HG03457 (cell line): ENCODE measurements at regions not wholly inside any gene's neighbourhood (a gene's known extent, or its start where the extent isn't known, plus 50 kb on each side); places are given as distances from the start of the nearest gene placed in this dataset.
"Not testable (repeated sequence)": the region's sequence is repeated elsewhere in the genome, so short reads cannot be mapped to it uniquely, and the experiment has no call there.

Source experiments
- ATAC-seq: cut with Tn5 transposase; IDR thresholded peaks from one replicate; pipeline ENCODE4 v1.9.1; 2021; ENCODE audit warnings: moderate number of reproducible peaks; ENCODE audit not compliant: unreplicated experiment

DNA sequence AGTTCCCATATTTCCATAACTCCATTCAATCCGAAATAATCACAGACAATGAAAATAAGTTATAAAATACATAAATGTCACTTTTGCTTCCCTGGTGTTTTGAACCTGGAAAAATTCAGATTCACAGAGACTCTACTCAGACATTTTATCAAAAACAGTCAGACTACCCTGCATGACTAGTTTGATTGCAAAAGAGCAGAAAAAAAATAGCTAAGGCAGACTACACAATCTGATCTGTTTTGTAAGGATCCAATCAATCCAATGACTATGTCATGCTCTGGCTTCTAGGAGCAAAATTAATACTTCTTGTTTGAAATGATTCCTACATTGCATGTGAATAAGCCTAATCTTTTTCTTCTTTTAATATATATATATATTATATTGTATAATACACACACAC, 1262.6 kb downstream of the EFNA5 start:
- no peak for ATAC-seq

DNA sequence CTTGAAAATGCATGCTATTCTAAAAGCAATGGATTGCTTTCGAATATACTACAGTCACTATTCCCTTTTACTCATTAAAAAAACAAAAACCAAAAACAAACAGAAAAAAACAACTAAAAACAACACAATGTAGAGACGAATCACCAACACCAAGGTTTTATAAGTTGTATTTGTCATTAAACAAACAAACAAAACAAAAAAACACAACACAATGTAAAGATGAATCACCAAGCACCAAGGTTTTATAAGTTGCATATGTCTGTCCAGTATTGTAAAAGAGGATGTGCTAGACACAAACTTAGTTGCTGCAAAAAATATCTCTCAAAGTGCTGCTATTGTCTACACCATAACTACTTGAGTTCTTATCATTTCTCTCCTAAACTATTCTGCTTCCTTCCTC, 1269.2 kb downstream of the EFNA5 start:
- ATAC-seq, result no peak

DNA sequence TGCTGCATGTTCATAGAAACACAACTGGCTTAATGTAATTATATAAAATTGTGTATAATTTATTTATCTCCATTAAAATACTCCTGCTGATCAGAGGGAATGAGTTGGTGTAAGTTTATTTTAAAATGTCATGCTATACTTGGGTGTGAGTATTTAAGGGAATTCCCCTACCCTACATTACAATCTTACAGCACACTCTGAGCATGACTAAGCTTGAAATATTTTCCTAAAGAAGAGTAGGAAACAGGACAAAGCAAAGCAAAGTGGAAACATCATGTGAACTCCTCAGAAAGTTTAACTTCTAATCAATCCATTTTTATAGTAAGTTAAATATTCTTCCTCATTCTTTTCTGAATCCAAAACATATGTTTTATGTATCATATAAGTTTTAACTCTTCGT, 1271.3 kb downstream of the EFNA5 start:
- ATAC-seq, result no peak

DNA sequence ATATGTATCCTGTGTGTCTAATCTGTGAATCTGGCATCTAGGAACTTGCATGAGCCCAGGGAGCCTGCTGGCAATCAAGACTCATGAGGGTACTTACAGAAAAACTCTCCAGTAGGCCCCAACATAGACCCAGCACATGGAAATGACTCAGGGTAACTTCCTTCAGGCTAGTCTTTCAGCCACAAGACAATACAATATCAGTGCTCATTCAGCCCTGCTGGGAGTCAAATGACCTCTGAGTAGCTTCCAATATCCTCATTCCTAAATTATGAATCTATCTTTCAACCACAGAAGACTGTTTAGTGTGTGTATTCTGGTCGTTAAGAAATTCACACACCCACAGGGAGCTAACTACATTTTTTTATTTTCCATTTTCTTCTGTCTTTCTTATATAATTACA, 1273.0 kb downstream of the EFNA5 start:
- no peak for ATAC-seq

DNA sequence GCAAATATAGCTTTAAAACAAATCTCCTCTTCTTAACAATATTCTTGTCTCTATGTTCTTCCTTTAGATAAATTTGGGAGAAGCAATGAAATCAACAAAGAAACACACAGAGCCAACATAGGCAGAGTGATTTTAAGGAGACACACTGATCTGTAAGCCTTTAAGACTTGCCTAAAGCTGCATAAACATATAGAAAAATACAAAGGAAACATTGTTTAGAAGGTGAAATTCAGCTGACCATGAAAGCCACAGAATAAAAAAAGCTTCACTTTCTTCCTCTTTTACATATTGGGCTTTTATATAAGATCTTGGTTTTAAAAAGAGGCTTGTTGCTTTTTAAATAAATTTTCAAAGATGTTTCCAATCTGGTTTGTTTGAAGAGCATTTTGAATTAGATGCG, 1277.5 kb downstream of the EFNA5 start:
- ATAC-seq, result no peak

DNA sequence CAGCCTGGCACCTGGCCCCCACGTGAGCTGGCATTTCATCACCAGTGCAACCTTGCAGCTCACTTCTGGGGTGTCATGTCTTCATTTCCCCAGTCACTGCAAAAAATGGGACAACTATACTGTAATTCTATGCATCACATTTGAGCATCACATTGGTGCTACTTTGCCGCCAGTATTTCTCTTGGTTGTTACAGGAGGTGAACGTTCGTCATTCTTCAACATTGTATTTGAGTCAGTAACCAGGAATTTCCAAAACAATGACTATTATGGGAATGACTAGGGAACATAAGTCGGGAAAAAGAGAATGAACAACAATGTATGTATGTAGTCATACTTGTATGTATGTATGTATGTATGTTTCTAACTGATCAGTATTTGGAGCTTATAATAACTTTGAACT, 1278.0 kb downstream of the EFNA5 start:
- ATAC-seq, result no peak

DNA sequence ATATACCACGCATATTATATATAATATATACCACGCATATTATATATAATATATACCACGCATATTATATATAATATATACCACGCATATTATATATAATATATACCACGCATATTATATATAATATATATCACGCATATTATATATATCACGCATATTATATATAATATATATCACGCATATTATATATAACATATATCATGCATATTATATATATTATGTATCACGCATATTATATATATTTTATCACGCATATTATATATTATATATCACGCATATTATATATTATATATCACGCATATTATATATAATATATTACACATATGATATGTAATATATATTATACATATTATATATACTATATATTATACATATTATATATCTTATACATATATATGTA, 1283.0 kb downstream of the EFNA5 start:
- ATAC-seq, result not testable (repeated sequence)

DNA sequence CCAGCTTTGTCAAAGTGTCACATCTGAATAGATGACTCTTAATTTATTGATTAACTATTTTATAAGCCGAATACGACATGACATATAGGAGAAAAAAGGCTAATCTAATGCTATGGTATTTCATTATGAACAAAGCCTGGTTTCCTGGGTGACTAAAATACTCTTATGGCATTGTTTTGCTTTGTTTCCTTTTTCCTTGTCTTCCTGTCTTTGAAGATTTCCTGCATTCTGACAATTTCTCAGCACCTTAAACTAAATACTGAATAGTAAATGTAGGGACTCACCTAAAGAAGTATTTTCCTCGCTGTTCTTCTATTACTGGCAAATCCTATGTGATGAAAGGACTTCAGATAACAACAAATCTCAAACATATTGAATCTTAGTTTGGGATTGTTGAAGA, 1284.5 kb downstream of the EFNA5 start:
- no peak for ATAC-seq

DNA sequence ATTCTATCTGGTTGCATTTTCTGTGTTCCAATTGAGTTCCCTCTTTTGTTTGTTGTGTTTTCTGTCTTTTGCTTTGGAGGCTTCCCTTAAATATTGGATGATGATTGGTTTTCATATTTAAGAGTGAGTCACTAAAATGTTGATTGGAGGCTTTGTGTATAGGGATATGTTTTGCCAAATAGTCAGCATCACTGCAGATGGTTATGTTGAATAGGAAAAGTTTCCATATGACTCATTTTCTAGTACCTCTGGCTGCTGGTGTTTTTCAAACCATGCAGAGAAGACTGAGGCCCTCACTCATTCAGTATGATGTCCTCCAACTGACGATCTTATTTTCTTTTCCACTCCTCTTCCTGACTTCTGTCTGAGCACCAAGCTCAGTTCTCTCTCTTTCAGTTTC, 1290.0 kb downstream of the EFNA5 start:
- ATAC-seq, result no peak

DNA sequence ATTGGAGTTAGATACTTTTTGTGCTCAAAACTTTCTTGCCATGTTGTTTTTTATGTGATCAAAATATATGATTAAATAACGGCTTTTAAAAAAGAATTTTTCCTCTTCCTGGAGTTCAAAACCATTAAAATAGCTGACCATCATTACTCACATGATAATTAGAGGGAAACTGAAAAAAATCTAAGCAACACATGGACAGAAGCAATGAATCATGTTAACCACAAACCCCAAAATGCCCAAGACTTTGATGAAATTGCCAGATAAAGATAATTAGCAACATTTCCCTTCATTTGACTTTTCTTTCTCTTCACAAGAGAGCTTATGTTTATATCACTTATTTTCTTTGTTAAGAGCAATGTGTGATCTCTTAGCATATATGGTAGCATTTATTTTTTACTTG, 1294.2 kb downstream of the EFNA5 start:
- ATAC-seq, result no peak

DNA sequence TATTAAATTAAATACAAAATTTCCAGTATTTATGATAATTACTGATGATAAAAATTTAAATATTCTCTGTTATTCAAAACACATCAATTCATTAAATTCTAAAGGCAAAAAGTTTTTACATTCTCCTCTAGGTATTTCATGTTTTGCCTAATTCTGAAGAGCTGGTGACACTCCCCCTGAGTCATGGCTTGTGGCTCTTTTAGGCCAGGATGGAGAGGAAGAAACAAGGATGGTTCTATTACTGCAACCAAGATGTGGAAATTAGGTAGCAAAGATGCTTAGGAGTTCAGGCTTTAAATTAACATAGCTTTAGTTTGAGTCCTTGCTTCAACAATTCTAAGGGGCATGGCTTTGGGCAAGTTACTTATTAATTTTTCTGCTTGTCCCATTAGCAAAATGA, 1295.8 kb downstream of the EFNA5 start:
- no peak for ATAC-seq

DNA sequence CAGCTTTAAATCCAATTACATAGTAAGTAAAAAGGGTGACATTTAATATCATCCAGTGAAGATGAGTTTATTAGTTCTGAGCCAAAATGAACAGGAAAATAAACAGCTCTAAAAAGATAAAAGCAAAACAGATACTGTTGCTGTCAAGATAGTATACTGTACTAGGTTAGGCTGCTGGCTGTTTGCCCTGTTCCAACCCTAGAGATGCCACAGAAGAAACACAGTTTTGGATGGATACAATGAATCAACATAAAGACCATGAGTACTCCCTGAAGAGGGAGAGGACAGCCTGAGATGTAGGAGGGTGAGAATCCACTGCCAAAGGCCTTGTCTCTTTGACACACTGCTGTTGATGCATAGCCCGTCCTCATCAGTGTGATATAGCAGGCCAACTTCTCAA, 1302.7 kb downstream of the EFNA5 start:
- no peak for ATAC-seq

DNA sequence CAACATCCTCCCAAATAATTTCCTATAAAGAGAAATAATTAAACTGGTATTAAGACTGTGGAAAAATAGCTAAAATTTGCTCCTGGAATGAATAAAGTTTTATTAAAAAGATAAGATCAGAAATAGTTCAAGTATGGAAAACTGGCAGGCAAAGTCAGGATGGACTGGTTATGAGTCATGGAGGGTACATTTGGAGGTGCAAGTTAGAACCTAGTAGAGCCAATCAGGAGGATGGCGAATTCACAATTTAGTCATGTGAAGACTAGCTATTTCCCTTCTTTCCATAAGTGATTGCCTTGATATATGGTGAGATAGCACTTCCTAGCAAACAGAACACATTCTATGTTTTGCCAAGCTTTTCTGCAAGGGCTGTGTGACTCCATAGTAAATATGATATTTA, 1303.5 kb downstream of the EFNA5 start:
- ATAC-seq, result no peak

DNA sequence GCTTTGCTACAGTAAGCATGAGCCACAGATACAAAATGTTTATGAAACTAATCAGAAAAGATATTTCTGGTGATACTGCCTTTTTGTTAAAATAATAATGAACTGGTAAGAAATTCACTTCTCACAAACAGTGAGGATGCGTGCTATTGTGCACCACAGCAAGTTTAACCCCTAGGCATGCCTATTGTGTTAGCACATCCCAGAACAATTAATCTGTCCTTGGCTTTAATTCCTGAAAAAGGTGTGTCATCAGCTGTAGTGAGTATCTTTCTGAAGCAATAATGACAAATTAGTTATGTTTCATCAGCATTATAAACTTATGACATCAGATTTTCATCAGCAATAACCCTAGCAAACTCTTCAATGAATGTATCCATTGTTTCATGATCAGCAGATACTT, 1307.2 kb downstream of the EFNA5 start:
- ATAC-seq, result no peak

DNA sequence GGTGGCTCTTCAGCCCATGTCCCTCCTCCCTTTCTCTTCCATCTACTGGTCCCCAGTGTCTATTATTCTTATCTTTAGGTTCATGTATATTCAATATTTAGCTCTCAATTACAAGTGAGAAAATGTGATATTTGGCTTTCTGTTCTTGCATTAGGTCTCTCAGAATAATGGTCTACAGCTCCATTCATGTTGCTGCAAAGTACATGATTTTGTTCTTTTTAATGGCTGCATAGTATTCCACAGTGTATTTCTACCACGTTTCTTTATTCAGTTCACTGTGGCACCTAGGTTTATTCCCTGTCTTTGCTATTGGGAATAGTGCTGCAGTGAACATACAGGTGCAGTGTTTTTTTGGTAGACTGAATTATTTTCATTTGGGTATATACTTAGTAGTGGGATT, 1308.8 kb downstream of the EFNA5 start:
- no peak for ATAC-seq

DNA sequence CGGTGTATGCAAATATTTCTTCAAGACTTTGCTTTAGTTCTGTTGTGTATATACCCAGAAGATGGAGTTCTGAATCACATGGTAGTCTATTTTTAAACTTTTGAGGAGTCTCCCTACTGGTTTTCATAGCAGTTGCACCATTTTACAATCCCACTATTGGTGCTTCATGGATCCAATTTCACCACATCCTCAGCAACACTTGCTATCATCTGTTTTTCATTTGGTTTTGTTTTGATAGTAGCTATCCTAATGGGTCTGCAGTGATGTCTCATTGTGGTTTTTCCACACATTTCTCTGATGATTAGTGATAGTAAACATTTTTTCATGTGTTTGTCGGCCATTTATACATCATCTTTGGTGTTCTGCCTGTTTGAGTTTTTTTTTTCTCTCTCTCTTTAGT, 1339.3 kb downstream of the EFNA5 start:
- no peak for ATAC-seq

DNA sequence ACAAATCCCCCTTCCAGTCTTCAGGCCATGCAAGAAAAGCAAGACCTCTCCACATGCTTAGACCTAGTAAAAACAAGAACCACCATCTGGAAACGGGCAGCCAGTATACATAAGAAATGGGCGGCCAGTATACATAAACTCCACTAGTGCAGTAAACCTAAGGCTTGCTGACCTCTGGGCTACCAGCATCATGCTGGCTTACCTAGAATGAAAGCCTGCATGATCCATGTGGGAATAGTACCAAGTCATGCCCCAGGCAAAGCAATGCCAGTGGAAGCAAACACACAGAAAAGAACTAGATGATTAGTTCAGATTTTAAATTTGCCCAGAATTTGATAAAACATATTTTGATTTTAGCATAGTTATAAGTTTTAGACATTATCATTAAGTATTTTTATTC, 1346.4 kb downstream of the EFNA5 start:
- ATAC-seq, result no peak

DNA sequence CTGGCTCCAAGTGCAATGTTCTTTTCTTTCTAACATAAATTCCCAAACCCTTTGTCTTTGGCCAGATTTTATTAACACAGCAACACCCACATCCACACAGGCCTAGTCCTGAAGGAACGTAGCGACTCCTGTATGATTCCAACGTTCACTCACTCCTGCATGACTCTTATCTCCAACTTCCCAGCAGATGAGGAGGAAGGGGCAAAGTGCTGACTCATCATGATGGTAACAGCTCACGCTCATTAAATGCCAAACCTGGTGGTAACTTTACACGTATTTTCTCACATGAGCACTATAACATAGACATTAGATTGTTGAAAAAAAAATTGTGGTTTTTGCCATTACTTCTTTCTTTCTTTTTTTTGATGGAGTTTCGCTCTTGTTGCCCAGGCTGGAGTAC, 1349.5 kb downstream of the EFNA5 start:
- ATAC-seq, result no peak

DNA sequence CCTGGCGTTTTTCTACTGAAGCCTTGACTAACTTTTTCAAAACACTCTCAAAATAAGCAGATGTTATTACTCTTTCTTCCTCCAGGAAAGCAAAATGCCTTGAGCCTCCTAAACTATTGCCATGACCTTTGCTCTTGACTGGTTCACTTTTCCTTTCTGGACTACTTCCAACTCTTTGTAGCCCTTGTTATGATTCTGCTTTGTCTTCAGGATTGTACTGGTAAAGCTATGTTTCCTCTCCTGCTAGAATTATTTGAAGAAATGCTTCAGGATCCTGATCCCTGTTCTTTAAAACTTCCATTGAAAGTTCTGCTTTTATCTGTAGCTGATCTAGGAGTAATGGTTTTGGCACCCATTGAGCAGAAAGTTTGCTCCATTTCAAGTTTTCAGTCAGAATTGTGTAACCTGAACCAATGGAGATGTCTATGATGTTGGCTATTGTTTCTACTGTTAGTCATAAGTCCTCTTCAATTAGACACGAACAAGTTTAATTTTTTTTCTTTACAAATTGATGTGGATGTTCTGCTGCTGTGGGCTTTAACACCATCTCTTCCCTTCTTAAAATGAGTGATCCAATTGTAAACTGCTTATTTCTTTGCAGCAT, 1356.4 kb downstream of the EFNA5 start:
- ATAC-seq, result no peak

DNA sequence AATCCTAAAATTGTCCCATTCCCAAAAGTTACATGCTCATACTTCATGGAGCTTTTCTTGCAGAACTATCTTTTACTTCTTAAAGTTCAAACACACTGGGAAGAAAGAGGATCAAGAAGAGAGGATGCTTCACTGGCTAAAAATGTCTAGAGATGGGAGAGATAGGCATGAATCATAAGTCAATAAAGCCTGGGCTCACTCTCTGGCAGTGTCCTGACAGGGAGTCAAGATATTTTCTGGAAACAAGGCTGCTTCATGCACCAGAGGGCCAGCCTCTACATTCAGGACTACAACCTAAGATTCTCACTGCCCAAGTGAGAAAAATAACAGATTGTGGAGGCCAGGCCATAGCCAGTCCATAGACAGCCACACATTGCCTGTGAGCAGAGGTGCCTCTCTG, 1358.4 kb downstream of the EFNA5 start:
- ATAC-seq, result no peak

DNA sequence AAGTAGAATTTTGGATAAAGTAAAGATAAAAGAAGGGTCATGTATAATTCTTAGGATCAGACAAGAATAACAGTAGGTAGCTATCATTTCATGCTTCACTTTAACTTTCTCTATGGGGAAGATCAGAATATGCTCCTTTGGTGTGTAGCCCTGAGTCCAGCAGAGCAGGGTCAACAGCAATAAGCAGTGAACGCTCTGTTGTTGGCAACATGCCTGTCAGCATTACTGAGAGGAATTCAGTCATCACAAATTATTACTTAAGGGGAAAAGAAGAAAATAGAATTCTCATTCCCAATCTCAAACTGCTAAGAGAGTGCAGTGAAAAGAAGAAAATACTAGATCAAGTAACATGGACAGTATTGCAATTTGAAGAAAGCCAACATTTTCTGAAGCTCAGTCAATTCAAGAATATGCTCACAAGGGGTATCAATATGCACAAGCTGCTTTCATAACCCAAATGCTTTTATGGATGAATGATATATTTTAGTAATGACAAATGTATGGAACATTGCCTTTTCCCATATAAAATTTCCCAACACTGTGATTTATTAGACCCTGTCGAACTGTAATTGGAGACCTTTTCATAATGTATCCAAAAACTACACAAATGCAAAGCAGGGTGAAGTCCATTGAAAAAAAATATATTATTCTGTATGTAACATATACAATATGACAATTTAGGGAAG, 1359.4 kb downstream of the EFNA5 start:
- ATAC-seq, result no peak

DNA sequence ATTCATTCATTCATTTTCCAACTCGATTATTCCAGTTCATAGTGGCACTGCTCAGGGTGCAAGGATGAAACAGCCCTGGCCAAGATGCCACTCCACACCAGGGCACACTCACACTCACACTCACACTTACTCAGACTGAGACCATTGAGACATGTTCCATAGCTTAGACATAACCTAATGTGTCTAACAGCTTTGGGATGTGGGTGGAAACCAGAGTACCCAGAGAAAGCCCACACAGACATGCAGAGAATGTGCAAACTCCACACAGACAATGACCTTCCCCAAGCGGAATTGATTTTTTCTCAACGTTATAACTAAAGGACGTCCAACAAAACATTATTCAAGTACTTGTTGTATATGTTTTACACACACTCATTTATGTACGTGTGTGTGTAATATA, 1363.5 kb downstream of the EFNA5 start:
- ATAC-seq, result no peak
